Kidney epithelial cell (primary cell): ENCODE measurements at regions not wholly inside any gene's neighbourhood (a gene's known extent, or its start where the extent isn't known, plus 50 kb on each side); places are given as distances from the start of the nearest gene placed in this dataset.

Experiments
- DNase-seq: peaks from one replicate; pipeline ENCODE4 v3.0.0-alpha.2; 2010; ENCODE audit warnings: low read depth
- H3K27me3 ChIP-seq: 2 replicates; pipeline ENCODE4 v1.6.0; 2011; ENCODE audit warnings: low read length; ENCODE audit not compliant: control insufficient read depth, insufficient read depth
- H3K36me3 ChIP-seq: 2 replicates; pipeline ENCODE4 v1.5.1; 2011; ENCODE audit warnings: low read length; ENCODE audit not compliant: control insufficient read depth, insufficient read depth
- H3K4me3 ChIP-seq: 2 replicates; pipeline ENCODE4 v1.5.1; 2011; ENCODE audit warnings: low read depth, mild to moderate bottlenecking, control low read depth, low read length
- TF ChIP-seq, protein P1 (sequence below): IDR thresholded peaks from 2 replicates; pipeline ENCODE4 v1.5.1; 2011; ENCODE audit warnings: mild to moderate bottlenecking, moderate library complexity, low read length, control low read depth, inconsistent platforms; ENCODE audit not compliant: insufficient read depth, poor library complexity, severe bottlenecking

DNA sequence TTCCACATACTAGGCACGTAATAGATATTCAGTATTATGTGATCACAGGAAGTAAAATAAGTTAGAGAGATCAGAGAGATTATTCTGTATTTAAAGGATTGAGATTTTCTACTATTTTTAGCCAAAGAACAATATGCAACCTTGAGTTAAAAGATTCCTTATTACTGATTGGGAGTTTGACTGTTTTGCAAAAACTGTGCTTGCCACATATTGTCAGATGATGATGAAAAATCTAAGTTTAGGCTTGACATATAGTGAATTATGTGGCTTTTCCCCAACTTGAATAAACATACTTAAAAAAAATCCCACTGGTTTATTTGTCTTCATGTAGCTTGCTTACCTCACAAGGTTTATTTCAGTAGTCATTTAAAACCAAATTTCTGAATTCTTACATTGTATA is 194.4 kb downstream of the KCNRG start:
- TF ChIP-seq, protein P1, sequence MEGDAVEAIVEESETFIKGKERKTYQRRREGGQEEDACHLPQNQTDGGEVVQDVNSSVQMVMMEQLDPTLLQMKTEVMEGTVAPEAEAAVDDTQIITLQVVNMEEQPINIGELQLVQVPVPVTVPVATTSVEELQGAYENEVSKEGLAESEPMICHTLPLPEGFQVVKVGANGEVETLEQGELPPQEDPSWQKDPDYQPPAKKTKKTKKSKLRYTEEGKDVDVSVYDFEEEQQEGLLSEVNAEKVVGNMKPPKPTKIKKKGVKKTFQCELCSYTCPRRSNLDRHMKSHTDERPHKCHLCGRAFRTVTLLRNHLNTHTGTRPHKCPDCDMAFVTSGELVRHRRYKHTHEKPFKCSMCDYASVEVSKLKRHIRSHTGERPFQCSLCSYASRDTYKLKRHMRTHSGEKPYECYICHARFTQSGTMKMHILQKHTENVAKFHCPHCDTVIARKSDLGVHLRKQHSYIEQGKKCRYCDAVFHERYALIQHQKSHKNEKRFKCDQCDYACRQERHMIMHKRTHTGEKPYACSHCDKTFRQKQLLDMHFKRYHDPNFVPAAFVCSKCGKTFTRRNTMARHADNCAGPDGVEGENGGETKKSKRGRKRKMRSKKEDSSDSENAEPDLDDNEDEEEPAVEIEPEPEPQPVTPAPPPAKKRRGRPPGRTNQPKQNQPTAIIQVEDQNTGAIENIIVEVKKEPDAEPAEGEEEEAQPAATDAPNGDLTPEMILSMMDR, result no peak
- Histone ChIP-seq H3K27me3 (no peaks in the 10 kb centered on the region), H3K36me3 (no peaks in the 10 kb centered on the region), H3K4me3 (no peak overlapping the region)
- DNase-seq, result no peak

DNA sequence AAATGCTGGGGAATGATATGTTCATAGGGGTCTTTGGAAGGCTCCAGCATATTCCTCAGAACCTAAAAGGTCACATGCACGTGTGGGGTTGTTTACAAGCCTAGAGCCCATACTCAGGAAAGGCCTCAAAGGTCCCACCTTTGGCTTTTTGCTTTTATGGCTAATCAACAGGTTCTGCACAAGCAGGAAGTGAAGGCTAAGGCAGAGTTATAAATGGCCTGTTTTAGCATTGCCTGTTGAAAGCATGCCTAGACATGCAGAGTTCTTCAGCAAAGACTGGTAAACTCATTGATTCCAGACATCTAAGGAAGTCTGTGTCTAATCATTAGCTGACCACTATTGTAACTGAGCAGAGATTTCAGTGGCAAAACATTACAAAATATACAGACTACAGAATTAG is 198.3 kb downstream of the KCNRG start:
- DNase-seq, result no peak
- H3K4me3 ChIP-seq, result no peak overlapping the region
- TF ChIP-seq, protein P1, result no peak
- H3K36me3 ChIP-seq, result no peaks in the 10 kb centered on the region
- H3K27me3 ChIP-seq, result no peaks in the 10 kb centered on the region

DNA sequence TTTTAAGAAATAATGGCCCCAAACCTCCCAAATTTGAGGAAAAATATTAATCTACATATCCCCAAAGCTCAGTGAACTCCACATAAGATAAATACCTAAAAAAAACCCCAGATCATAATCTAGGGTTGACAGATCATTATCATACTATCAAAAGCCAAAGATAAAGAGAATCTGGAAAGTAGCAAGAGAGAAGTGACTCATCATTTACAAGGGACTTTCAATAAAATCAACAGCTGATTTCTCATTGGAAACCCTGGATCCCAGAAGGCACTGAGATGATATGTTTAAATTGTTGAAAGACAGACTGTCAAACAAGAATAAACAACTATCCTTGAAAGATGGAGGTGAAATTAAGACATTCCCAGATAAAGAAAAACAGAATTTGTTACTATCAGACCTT is 199.3 kb downstream of the KCNRG start:
- H3K36me3 ChIP-seq, result no peaks in the 10 kb centered on the region
- no peaks in the 10 kb centered on the region for H3K27me3 ChIP-seq
- TF ChIP-seq, protein P1, result no peak
- no peak for DNase-seq
- H3K4me3 ChIP-seq, result no peak overlapping the region

DNA sequence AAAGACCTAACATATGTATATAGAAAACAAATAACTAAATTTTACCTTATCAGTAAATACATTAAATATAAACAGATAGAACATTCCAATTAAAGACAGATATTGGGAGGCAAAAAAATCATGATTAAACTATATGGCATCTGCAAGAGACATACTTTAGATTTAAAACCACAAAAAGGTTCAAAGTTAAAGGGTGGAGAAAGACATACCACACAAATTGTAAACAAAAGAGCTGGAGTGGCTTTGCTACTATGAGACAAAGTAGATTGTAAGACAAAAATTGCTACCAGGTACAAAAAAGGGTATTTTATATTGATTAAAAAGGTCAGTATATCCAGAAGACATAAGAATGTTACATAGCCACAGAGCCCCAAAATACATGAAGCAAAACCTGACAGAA is 200.2 kb downstream of the KCNRG start:
- no peaks in the 10 kb centered on the region for H3K36me3 ChIP-seq
- DNase-seq, result no peak
- no peaks in the 10 kb centered on the region for H3K27me3 ChIP-seq
- no peak overlapping the region for H3K4me3 ChIP-seq
- TF ChIP-seq, protein P1, result no peak

DNA sequence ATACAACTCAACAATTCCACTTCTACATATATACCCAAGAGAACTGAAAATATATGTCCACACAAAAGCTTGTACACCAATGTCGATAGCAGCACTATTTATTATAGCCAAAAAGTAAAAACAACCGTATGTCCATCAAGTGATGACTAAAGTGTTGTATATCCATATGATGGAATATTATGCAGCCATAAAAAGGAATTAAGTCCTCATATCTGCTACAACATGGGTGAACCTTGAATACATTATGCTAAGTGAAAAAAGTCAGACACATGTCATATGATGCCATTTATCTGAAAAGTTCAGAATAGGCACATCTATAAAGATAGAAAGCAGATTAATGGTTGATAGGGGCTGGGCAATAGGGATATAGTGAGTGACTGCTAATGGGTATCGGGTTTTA is 204.5 kb downstream of the KCNRG start:
- Histone ChIP-seq H3K36me3 (no peaks in the 10 kb centered on the region), H3K27me3 (no peaks in the 10 kb centered on the region), H3K4me3 (no peak overlapping the region)
- DNase-seq, result no peak
- TF ChIP-seq, protein P1, result no peak

DNA sequence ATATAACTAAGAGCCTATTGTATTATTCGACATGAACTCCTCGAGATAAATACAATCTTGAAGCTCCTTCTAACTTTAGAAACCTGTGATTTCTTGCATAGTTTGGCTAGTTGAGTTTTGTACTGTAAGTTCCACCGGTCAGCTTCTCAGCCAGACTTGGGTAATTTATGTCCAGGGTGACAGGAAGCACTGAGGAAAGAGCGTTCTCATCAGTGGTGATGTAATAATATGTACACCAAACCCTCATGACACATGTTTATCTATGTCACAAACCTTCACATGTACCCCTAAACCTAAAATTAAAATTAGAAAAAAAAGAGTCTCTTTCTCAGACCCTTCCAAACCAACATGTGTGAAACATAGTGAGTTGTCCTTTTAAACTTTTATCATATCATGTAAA is 205.7 kb downstream of the KCNRG start:
- H3K4me3 ChIP-seq, result no peak overlapping the region
- DNase-seq, result no peak
- H3K36me3 ChIP-seq, result no peaks in the 10 kb centered on the region
- H3K27me3 ChIP-seq, result no peaks in the 10 kb centered on the region
- TF ChIP-seq, protein P1, result no peak
